ENCODE measurements at regions not wholly inside any gene's neighbourhood (a gene's known extent, or its start where the extent isn't known, plus 50 kb on each side); places are given as distances from the start of the nearest gene placed in this dataset.

- TF ChIP-seq CTCF (IDR thresholded peaks at IDR 0.05) (no peak), POLR2A (IDR thresholded peaks at IDR 0.05) (no peak)
These were observed 80.3 kb upstream of the GNAI1 start for GRCh38 chr7:80054356-80054755.
